RPMI8226 (cell line): ENCODE measurements at regions not wholly inside any gene's neighbourhood (a gene's known extent, or its start where the extent isn't known, plus 50 kb on each side); places are given as distances from the start of the nearest gene placed in this dataset.

Experiments
- DNase-seq: peaks from one replicate; pipeline ENCODE4 v3.0.0-alpha.2; 2015

- no peak for DNase-seq
Observed at GRCh38 chr17:12537436-12537835, 128.3 kb upstream of the MYOCD start.

GRCh38 chr17:12538003-12538402 lies 127.7 kb upstream of the MYOCD start:
- DNase-seq = no peak

- DNase-seq = peak; percentile 24
Observed at GRCh38 chr17:12545877-12546513, 119.7 kb upstream of the MYOCD start.

GRCh38 chr17:12546983-12547382 lies 118.7 kb upstream of the MYOCD start:
- no peak for DNase-seq

GRCh38 chr17:12547831-12548230 lies 117.9 kb upstream of the MYOCD start:
- no peak for DNase-seq

- DNase-seq = no peak
Observed at GRCh38 chr17:12548558-12548957, 117.1 kb upstream of the MYOCD start.

GRCh38 chr17:12549499-12550041 lies 116.1 kb upstream of the MYOCD start:
- no peak for DNase-seq

GRCh38 chr17:12553625-12554024 lies 112.1 kb upstream of the MYOCD start:
- DNase-seq = no peak

- DNase-seq = no peak
Observed at GRCh38 chr17:12554251-12554650, 111.4 kb upstream of the MYOCD start.

- DNase-seq = no peak
Observed at GRCh38 chr17:12566291-12566690, 99.4 kb upstream of the MYOCD start.

GRCh38 chr17:12567077-12568053 lies 98.3 kb upstream of the MYOCD start:
- DNase-seq = no peak

- no peak for DNase-seq
Observed at GRCh38 chr17:12568358-12569251, 97.1 kb upstream of the MYOCD start.

GRCh38 chr17:12571606-12572005 lies 94.1 kb upstream of the MYOCD start:
- no peak for DNase-seq

- no peak for DNase-seq
Observed at GRCh38 chr17:12574525-12574924, 91.2 kb upstream of the MYOCD start.

GRCh38 chr17:12575641-12576040 lies 90.0 kb upstream of the MYOCD start:
- DNase-seq = no peak

- DNase-seq = no peak
Observed at GRCh38 chr17:12579288-12579687, 86.4 kb upstream of the MYOCD start.

- DNase-seq = no peak
Observed at GRCh38 chr17:12580640-12581039, 85.0 kb upstream of the MYOCD start.

GRCh38 chr17:12584727-12585126 lies 81.0 kb upstream of the MYOCD start:
- no peak for DNase-seq

GRCh38 chr17:12588531-12588930 lies 77.2 kb upstream of the MYOCD start:
- DNase-seq = no peak

GRCh38 chr17:12590417-12590816 lies 75.3 kb upstream of the MYOCD start:
- no peak for DNase-seq

- no peak for DNase-seq
Observed at GRCh38 chr17:12591021-12591735, 74.5 kb upstream of the MYOCD start.

- DNase-seq = peak; percentile 74
Observed at GRCh38 chr17:12592941-12593340, 72.7 kb upstream of the MYOCD start.
